Lower lobe of right lung (tissue), 2 donors: ENCODE measurements at regions not wholly inside any gene's neighbourhood (a gene's known extent, or its start where the extent isn't known, plus 50 kb on each side); places are given as distances from the start of the nearest gene placed in this dataset.
"Not testable (repeated sequence)": the region's sequence is repeated elsewhere in the genome, so short reads cannot be mapped to it uniquely, and the experiment has no call there.

Experiments used
- ATAC-seq, 2 donors: fragments of 200-7000 bp; cut with Tn5 transposase; one replicate each; pipeline ENCODE4 v1.9.1; 2020 to 2022; ENCODE audit warnings: mild to moderate bottlenecking in 2 of 2, moderate library complexity in 2 of 2
- DNase-seq: peaks from one replicate; pipeline ENCODE4 v3.0.0-alpha.2; 2020
- H3K27ac ChIP-seq: fragments of 200-600 bp; one replicate; pipeline ENCODE4 v1.8.0; 2022
- H3K27me3 ChIP-seq: fragments of 200-600 bp; one replicate; pipeline ENCODE4 v1.8.0; 2022; ENCODE audit warnings: low read depth
- H3K36me3 ChIP-seq: fragments of 200-600 bp; one replicate; pipeline ENCODE4 v1.8.0; 2022; ENCODE audit warnings: mild to moderate bottlenecking
- H3K4me1 ChIP-seq: fragments of 200-600 bp; one replicate; pipeline ENCODE4 v1.8.0; 2022
- H3K4me3 ChIP-seq: fragments of 200-600 bp; one replicate; pipeline ENCODE4 v1.8.0; 2022; ENCODE audit warnings: mild to moderate bottlenecking
- H3K9me3 ChIP-seq: fragments of 200-600 bp; one replicate; pipeline ENCODE4 v1.8.0; 2022
- intact Hi-C: fragments of 100-400 bp; cut with DNase I; formaldehyde crosslinking; loops from one replicate; pipeline ENCODE4 v1.11.0; 2022
- TF ChIP-seq, protein P1 (sequence below): fragments of 200-600 bp; IDR thresholded peaks from one replicate; pipeline ENCODE4 v1.8.0; 2022; ENCODE audit warnings: antibody characterized with exemption, mild to moderate bottlenecking
- donor health status: DM: no; HTN: yes; CAD: no; lungs with severe emphysema.

DNA sequence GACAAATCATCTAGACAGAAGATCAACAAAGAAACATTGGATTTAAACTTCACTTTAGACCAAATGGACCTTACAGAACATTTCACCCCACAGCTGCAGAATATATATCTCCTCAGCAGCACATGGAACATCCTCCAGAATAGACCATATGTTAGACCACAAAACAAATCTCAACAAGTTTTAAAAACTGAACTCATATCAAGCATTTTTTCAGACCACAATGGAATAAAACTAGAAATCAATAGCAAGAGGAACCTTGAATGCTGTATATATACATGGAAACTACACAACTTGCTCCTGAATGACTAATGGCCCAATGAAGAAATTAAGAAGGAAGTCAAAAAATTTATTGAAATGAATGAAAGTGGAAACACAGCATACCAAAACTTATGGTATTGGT is 157.7 kb downstream of the MTERF1 start:
- no peak overlapping the region for H3K4me3 ChIP-seq
- intact Hi-C loops: no loop called here
- H3K9me3 ChIP-seq: peaks cover 18% of the 10 kb centered on the region
- H3K27ac ChIP-seq: no peak overlapping the region
- DNase-seq (no peak), ATAC-seq (no peak)
- H3K4me1 ChIP-seq: no peaks in the 10 kb centered on the region
- no peaks in the 10 kb centered on the region for H3K27me3 ChIP-seq
- TF ChIP-seq, protein P1, sequence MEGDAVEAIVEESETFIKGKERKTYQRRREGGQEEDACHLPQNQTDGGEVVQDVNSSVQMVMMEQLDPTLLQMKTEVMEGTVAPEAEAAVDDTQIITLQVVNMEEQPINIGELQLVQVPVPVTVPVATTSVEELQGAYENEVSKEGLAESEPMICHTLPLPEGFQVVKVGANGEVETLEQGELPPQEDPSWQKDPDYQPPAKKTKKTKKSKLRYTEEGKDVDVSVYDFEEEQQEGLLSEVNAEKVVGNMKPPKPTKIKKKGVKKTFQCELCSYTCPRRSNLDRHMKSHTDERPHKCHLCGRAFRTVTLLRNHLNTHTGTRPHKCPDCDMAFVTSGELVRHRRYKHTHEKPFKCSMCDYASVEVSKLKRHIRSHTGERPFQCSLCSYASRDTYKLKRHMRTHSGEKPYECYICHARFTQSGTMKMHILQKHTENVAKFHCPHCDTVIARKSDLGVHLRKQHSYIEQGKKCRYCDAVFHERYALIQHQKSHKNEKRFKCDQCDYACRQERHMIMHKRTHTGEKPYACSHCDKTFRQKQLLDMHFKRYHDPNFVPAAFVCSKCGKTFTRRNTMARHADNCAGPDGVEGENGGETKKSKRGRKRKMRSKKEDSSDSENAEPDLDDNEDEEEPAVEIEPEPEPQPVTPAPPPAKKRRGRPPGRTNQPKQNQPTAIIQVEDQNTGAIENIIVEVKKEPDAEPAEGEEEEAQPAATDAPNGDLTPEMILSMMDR: no peak
- H3K36me3 ChIP-seq: no peaks in the 10 kb centered on the region

DNA sequence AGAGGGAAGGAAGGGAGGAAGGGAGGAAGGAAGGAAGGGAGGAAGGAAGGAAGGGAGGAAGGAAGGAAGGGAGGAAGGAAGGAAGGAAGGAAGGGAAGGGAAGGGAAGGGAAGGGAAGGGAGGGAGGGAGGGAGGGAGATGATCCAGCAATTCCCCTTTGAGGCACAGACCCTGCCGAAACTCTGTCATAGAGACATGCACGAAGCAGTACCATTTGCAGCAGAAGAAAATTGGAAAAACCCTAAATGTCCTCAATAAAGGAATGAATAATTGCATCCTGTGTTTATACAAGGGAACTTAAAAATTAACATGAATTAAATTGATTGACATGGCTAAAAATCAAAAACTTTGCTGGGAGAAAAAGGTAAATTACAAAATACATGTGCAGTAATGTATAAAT is 151.5 kb downstream of the MTERF1 start:
- ATAC-seq, H3K4me1 ChIP-seq, H3K4me3 ChIP-seq, H3K36me3 ChIP-seq, H3K9me3 ChIP-seq, intact Hi-C loops, H3K27ac ChIP-seq, H3K27me3 ChIP-seq, DNase-seq: not testable (repeated sequence)

DNA sequence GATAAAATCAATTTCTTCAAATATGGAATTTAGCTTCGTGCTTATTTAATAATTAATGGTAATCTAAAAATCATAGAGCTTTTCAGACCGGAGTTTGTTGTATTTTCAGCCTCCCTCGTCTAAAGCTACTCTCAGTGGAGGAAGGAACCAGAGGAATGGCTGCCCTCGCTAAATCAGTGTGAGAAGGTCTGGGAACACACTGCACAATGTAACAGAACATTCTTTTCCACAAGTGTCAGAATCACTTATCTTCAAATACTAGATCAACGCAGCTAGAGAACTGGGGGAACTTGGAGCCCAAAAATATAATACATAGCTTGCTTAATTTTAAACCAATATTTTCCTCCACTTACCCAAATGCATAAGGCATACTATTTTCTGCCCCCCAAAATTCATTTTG is 148.5 kb downstream of the MTERF1 start:
- TF ChIP-seq, protein P1: no peak
- intact Hi-C loops: no loop called here
- ATAC-seq (no peak), DNase-seq (no peak)
- no peaks in the 10 kb centered on the region for H3K36me3 ChIP-seq
- no peaks in the 10 kb centered on the region for H3K27me3 ChIP-seq
- peaks cover 12% of the 10 kb centered on the region for H3K9me3 ChIP-seq
- H3K4me3 ChIP-seq: no peak overlapping the region
- H3K27ac ChIP-seq: no peak overlapping the region
- H3K4me1 ChIP-seq: no peaks in the 10 kb centered on the region

DNA sequence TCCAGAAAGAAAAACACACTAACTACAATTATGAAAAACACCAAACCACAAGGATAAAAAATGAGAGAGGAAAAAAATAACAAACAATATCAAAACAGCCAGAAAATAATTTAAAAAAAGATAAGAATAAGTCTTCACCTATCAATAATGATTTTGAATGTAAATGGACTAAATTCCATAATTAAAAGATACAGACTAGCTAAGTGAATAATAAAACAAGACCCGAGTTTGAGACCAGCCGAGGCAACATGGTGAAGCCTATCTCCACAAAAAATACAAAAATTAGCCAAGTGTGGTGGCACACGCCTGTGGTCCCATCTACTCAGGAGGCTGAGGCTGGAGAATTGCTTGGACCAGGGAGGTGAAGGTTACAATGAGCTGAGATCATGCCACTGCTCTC is 131.1 kb downstream of the MTERF1 start:
- intact Hi-C loops: no loop called here
- Histone ChIP-seq H3K36me3 (no peaks in the 10 kb centered on the region), H3K4me3 (no peak overlapping the region), H3K4me1 (no peaks in the 10 kb centered on the region), H3K9me3 (peaks cover 11% of the 10 kb centered on the region), H3K27ac (no peak overlapping the region), H3K27me3 (no peaks in the 10 kb centered on the region)
- ATAC-seq (no peak), DNase-seq (no peak)
- TF ChIP-seq, protein P1: no peak

DNA sequence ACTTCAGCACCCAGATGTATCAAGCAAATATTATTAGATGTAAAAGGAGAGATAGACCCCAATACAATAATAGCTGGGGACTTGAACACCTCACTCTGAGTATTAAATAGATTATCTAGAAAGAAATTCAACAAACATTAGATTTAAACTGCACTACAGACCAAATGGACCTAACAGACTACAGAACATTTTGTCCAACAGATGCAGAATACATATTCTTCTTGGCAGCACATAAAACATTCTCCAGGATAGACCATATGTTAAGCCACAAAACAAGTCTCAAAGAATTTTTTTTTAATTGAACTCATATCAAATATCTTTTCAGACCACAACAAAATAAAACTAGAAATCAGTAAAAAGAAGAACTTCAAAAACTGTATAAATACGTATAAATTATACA is 130.4 kb downstream of the MTERF1 start:
- H3K27me3 ChIP-seq: no peaks in the 10 kb centered on the region
- intact Hi-C loops: no loop called here
- H3K4me3 ChIP-seq: no peak overlapping the region
- TF ChIP-seq, protein P1: no peak
- H3K4me1 ChIP-seq: no peaks in the 10 kb centered on the region
- H3K36me3 ChIP-seq: no peaks in the 10 kb centered on the region
- H3K9me3 ChIP-seq: peaks cover 11% of the 10 kb centered on the region
- ATAC-seq (no peak), DNase-seq (no peak)
- no peak overlapping the region for H3K27ac ChIP-seq

DNA sequence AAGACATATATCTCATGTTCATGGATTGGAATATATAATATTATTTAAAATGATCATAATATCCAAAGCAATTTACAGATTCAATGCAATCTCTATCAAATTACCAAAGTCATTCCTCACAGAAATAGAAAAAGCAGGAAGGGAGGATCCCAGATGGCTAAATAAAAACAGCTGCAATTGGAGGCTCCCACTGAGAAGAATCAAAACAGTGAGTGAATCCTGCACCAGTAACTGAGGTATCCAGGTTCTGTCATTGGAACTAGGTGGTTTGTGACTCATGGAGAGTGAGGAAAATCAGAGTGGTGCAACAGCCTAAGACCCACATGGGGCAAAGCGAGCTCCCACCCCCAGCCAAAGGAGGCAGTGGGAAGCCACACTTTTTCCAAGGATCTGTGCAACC is 128.4 kb downstream of the MTERF1 start:
- no peak overlapping the region for H3K4me3 ChIP-seq
- TF ChIP-seq, protein P1: no peak
- no peaks in the 10 kb centered on the region for H3K4me1 ChIP-seq
- no peak for ATAC-seq
- no peaks in the 10 kb centered on the region for H3K27me3 ChIP-seq
- H3K36me3 ChIP-seq: no peaks in the 10 kb centered on the region
- peaks cover 11% of the 10 kb centered on the region for H3K9me3 ChIP-seq
- no peak overlapping the region for H3K27ac ChIP-seq
- intact Hi-C loops: no loop called here
- DNase-seq: no peak

DNA sequence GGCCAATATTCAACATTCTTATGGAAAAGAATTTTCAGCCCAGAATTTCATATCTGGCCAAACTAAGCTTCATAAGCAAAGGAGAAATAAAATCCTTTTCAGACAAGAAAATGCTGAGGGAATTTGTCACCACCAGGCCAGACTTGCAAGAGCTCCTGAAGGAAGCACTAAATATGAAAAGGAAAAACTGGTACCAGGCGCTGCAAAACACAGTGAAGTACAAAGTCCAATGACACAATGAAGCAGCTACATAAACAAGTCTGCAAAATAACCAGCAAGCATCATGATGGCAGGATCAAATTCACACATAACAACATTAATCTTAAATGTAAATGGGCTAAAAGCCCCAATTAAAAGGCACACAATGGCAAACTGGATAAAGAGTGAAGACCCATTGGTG is 126.2 kb downstream of the MTERF1 start:
- intact Hi-C loops, H3K4me1 ChIP-seq, ATAC-seq, DNase-seq, H3K4me3 ChIP-seq, H3K9me3 ChIP-seq, H3K27me3 ChIP-seq, H3K36me3 ChIP-seq, H3K27ac ChIP-seq: not testable (repeated sequence)

DNA sequence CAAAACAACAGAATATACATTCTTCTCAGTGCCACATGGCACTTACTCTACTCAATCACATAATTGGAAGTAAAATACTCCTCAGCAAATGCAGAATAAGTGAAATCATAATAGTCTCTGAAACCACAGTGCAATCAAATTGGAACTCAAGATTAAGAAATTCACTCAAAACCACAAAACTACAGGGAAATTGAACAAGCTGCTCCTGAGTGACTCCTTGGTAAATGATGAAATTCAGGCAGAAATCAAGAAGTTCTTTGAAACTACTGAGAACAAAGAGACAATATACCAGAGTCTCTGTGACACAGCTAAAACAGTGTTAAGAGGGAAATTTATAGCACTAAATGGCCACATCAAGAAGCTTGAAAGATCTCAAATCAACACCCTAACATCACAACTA is 125.4 kb downstream of the MTERF1 start:
- DNase-seq, H3K36me3 ChIP-seq, H3K9me3 ChIP-seq, H3K4me3 ChIP-seq, intact Hi-C loops, H3K27me3 ChIP-seq, H3K27ac ChIP-seq, ATAC-seq, H3K4me1 ChIP-seq: not testable (repeated sequence)
